HEK293 (cell line): ENCODE measurements at regions not wholly inside any gene's neighbourhood (a gene's known extent, or its start where the extent isn't known, plus 50 kb on each side); places are given as distances from the start of the nearest gene placed in this dataset.

Experiments
- CTCF ChIA-PET: fragments of 350-600 bp; formaldehyde crosslinking; extraction: SDS; loops from one replicate; lab custom pipeline; 2021; ENCODE audit warnings: antibody characterized with exemption; lab: Yijun Ruan, JAX
- POLR2A ChIA-PET: fragments of 300-600 bp; formaldehyde crosslinking; extraction: SDS; loops from one replicate; lab custom pipeline; 2020; ENCODE audit warnings: antibody characterized with exemption, inconsistent platforms; lab: Yijun Ruan, JAX
- H3K27ac ChIP-seq: fragments of 200-500 bp; sonication (Bioruptor generic); 2 replicates; pipeline ENCODE4 v1.5.1; 2014; ENCODE audit warnings: low read depth, low read length, control low read depth, inconsistent platforms; ENCODE audit errors: extremely low read depth
- H3K36me3 ChIP-seq, 2 experiments: fragments of 200-500 bp in 1 of 2; sonication (Bioruptor generic) in 1 of 2; 1 replicate in 1 of 2; 2 replicates in 1 of 2; pipeline ENCODE4 v1.5.1; 2014 to 2017; ENCODE audit warnings: inconsistent platforms in 2 of 2, low read length in 2 of 2; ENCODE audit not compliant: control insufficient read depth in 2 of 2, insufficient read depth in 1 of 2
- H3K4me1 ChIP-seq: fragments of 200-500 bp; sonication (Bioruptor generic); 2 replicates; pipeline ENCODE4 v1.5.1; 2014; ENCODE audit warnings: mild to moderate bottlenecking, low read length, inconsistent platforms; ENCODE audit not compliant: control insufficient read depth, insufficient read depth
- H3K4me3 ChIP-seq: 2 replicates; pipeline ENCODE4 v1.5.1; 2011; ENCODE audit warnings: low read depth, mild to moderate bottlenecking, control low read depth, low read length, moderate library complexity
- H3K9me3 ChIP-seq: fragments of 200-500 bp; sonication (Bioruptor generic); 2 replicates; pipeline ENCODE4 v1.5.1; 2014; ENCODE audit warnings: low read depth, low read length, inconsistent platforms; ENCODE audit not compliant: control insufficient read depth, insufficient read depth
- BCL11B ChIP-seq: fragments of 450-650 bp; formaldehyde crosslinking; IDR thresholded peaks from 2 replicates; pipeline ENCODE4 v1.5.1; 2016; ENCODE audit warnings: low read depth, missing biosample characterization, missing genetic modification characterization
- IKZF3 ChIP-seq: fragments of 450-650 bp; IDR thresholded peaks from 2 replicates; pipeline ENCODE4 v1.5.0; 2018; ENCODE audit warnings: missing biosample characterization, mild to moderate bottlenecking, missing genetic modification characterization, moderate library complexity
- KLF9 ChIP-seq: fragments of 450-650 bp; formaldehyde crosslinking; IDR thresholded peaks from 2 replicates; pipeline ENCODE4 v1.5.1; 2016; ENCODE audit warnings: missing biosample characterization, missing genetic modification characterization, low read depth
- MEIS1 ChIP-seq: sonication (generic); formaldehyde crosslinking; IDR thresholded peaks from 2 replicates; pipeline ENCODE4 v1.8.1; 2022; ENCODE audit warnings: missing genetic modification reagents, mild to moderate bottlenecking, borderline replicate concordance
- OSR2 ChIP-seq: fragments of 450-650 bp; formaldehyde crosslinking; IDR thresholded peaks from 2 replicates; pipeline ENCODE4 v1.5.1; 2016; ENCODE audit warnings: missing biosample characterization, missing genetic modification characterization
- TRIM28 ChIP-seq: IDR thresholded peaks from 2 replicates; pipeline ENCODE4 v1.6.1; 2011; ENCODE audit warnings: low read length, control low read depth, borderline replicate concordance
- ZEB2 ChIP-seq: fragments of 450-650 bp; formaldehyde crosslinking; IDR thresholded peaks from 2 replicates; pipeline ENCODE4 v1.5.1; 2016; ENCODE audit warnings: missing biosample characterization, missing genetic modification characterization
- ZFP37 ChIP-seq: fragments of 450-650 bp; formaldehyde crosslinking; IDR thresholded peaks from 2 replicates; pipeline ENCODE4 v1.5.1; 2016; ENCODE audit warnings: missing biosample characterization, missing genetic modification characterization
- ZFP69B ChIP-seq: fragments of 450-650 bp; formaldehyde crosslinking; IDR thresholded peaks from 2 replicates; pipeline ENCODE4 v1.5.1; 2016; ENCODE audit warnings: missing biosample characterization, missing genetic modification characterization
- ZNF112 ChIP-seq: fragments of 450-650 bp; formaldehyde crosslinking; IDR thresholded peaks from 2 replicates; pipeline ENCODE4 v1.5.0; 2017; ENCODE audit warnings: missing biosample characterization, missing genetic modification characterization
- ZNF140 ChIP-seq: fragments of 450-650 bp; formaldehyde crosslinking; IDR thresholded peaks from 2 replicates; pipeline ENCODE4 v1.5.1; 2016; ENCODE audit warnings: missing biosample characterization, missing genetic modification characterization
- ZNF146 ChIP-seq: fragments of 450-650 bp; formaldehyde crosslinking; IDR thresholded peaks from 2 replicates; pipeline ENCODE4 v1.5.1; 2016; ENCODE audit warnings: missing biosample characterization, missing genetic modification characterization
- ZNF223 ChIP-seq: fragments of 450-650 bp; formaldehyde crosslinking; IDR thresholded peaks from 2 replicates; pipeline ENCODE4 v1.5.1; 2016; ENCODE audit warnings: missing biosample characterization, missing genetic modification characterization
- ZNF292 ChIP-seq: fragments of 450-650 bp; formaldehyde crosslinking; IDR thresholded peaks from 2 replicates; pipeline ENCODE4 v1.5.1; 2016; ENCODE audit warnings: low read depth, missing biosample characterization, missing genetic modification characterization, borderline replicate concordance
- ZNF335 ChIP-seq: fragments of 450-650 bp; formaldehyde crosslinking; conservative IDR thresholded peaks from 2 replicates; pipeline ENCODE4 v1.5.1; 2016; ENCODE audit warnings: missing biosample characterization, missing genetic modification characterization
- ZNF416 ChIP-seq: fragments of 450-650 bp; formaldehyde crosslinking; IDR thresholded peaks from 2 replicates; pipeline ENCODE4 v1.5.1; 2016; ENCODE audit warnings: missing biosample characterization, missing genetic modification characterization
- ZNF473 ChIP-seq: fragments of 450-650 bp; formaldehyde crosslinking; IDR thresholded peaks from 2 replicates; pipeline ENCODE4 v1.5.1; 2017; ENCODE audit warnings: missing biosample characterization, missing genetic modification characterization
- ZNF529 ChIP-seq: fragments of 450-650 bp; formaldehyde crosslinking; IDR thresholded peaks from 2 replicates; pipeline ENCODE4 v1.5.1; 2017; ENCODE audit warnings: missing genetic modification characterization, missing biosample characterization; ENCODE audit not compliant: insufficient replicate concordance
- ZNF544 ChIP-seq: fragments of 450-650 bp; formaldehyde crosslinking; IDR thresholded peaks from 2 replicates; pipeline ENCODE4 v1.5.0; 2017; ENCODE audit warnings: missing biosample characterization, missing genetic modification characterization
- ZNF549 ChIP-seq: fragments of 450-650 bp; IDR thresholded peaks from 2 replicates; pipeline ENCODE4 v1.5.1; 2018; ENCODE audit warnings: missing biosample characterization, missing genetic modification characterization, mild to moderate bottlenecking, inconsistent platforms, moderate library complexity
- ZNF558 ChIP-seq: fragments of 450-650 bp; formaldehyde crosslinking; IDR thresholded peaks from 2 replicates; pipeline ENCODE4 v1.5.1; 2016; ENCODE audit warnings: missing biosample characterization, missing genetic modification characterization
- ZNF626 ChIP-seq: fragments of 450-650 bp; sonication (Bioruptor Pico); formaldehyde crosslinking; IDR thresholded peaks from 2 replicates; pipeline ENCODE4 v1.5.1; 2018; ENCODE audit warnings: missing biosample characterization, missing genetic modification characterization, inconsistent platforms
- ZNF664 ChIP-seq: fragments of 450-650 bp; formaldehyde crosslinking; IDR thresholded peaks from 2 replicates; pipeline ENCODE4 v1.5.1; 2016; ENCODE audit warnings: missing biosample characterization, missing genetic modification characterization
- ZNF677 ChIP-seq: fragments of 450-650 bp; IDR thresholded peaks from 2 replicates; pipeline ENCODE4 v1.5.0; 2018; ENCODE audit warnings: missing biosample characterization, mild to moderate bottlenecking, missing genetic modification characterization, moderate library complexity
- ZNF768 ChIP-seq: fragments of 450-650 bp; formaldehyde crosslinking; IDR thresholded peaks from 2 replicates; pipeline ENCODE4 v1.5.1; 2018; ENCODE audit warnings: missing biosample characterization, mild to moderate bottlenecking, missing genetic modification characterization
- TF ChIP-seq, protein P1 (sequence below): fragments of 450-650 bp; formaldehyde crosslinking; IDR thresholded peaks from 2 replicates; pipeline ENCODE4 v1.5.1; 2016; ENCODE audit warnings: missing biosample characterization, missing genetic modification characterization, low read depth
- TF ChIP-seq, protein P2 (sequence below): fragments of 450-650 bp; formaldehyde crosslinking; IDR thresholded peaks from 2 replicates; pipeline ENCODE4 v1.5.1; 2016; ENCODE audit warnings: missing biosample characterization, missing genetic modification characterization

DNA sequence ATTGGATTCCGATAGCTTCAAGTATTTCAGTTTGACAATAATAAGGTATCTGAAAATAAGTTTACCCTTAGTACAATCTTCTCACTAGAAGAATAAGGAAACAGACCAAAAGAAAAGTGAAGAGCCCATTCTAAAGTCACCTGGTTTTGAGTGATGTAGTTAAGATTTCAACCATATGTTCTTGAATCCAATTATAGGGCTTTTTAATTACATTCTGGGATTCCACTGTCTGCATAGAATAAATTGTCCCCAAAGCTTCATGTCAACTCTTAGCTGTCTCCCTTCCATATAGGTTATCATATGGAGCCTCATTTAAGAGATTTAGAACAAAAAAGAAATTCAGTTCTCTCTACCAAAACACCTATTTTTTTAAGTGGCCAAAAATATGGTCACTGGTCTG, 1158.8 kb downstream of the IGSF11 start:
- POLR2A ChIA-PET: no interaction called here
- CTCF ChIA-PET: no interaction called here
- TF ChIP-seq ZNF112 (tag by site-specific recombination): no peak
- no peak for TF ChIP-seq OSR2 (tag by site-specific recombination)
- TF ChIP-seq ZNF549 (tag by site-specific recombination): no peak
- TF ChIP-seq, protein P1, sequence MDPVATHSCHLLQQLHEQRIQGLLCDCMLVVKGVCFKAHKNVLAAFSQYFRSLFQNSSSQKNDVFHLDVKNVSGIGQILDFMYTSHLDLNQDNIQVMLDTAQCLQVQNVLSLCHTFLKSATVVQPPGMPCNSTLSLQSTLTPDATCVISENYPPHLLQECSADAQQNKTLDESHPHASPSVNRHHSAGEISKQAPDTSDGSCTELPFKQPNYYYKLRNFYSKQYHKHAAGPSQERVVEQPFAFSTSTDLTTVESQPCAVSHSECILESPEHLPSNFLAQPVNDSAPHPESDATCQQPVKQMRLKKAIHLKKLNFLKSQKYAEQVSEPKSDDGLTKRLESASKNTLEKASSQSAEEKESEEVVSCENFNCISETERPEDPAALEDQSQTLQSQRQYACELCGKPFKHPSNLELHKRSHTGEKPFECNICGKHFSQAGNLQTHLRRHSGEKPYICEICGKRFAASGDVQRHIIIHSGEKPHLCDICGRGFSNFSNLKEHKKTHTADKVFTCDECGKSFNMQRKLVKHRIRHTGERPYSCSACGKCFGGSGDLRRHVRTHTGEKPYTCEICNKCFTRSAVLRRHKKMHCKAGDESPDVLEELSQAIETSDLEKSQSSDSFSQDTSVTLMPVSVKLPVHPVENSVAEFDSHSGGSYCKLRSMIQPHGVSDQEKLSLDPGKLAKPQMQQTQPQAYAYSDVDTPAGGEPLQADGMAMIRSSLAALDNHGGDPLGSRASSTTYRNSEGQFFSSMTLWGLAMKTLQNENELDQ: no peak
- no peak for TF ChIP-seq IKZF3 (tag by site-specific recombination)
- no peak for TF ChIP-seq ZNF677 (tag by site-specific recombination)
- TF ChIP-seq KLF9 (tag by site-specific recombination): no peak
- no peak for TF ChIP-seq ZNF140 (tag by site-specific recombination)
- no peak for TF ChIP-seq BCL11B
- TF ChIP-seq, all 188 proteins: peak for 0
- peaks cover 18% of the 10 kb centered on the region for H3K4me1 ChIP-seq
- no peaks in the 10 kb centered on the region for H3K9me3 ChIP-seq
- no peak overlapping the region for H3K4me3 ChIP-seq
- H3K27ac ChIP-seq: no peak overlapping the region
- no peaks in the 10 kb centered on the region for H3K36me3 ChIP-seq

DNA sequence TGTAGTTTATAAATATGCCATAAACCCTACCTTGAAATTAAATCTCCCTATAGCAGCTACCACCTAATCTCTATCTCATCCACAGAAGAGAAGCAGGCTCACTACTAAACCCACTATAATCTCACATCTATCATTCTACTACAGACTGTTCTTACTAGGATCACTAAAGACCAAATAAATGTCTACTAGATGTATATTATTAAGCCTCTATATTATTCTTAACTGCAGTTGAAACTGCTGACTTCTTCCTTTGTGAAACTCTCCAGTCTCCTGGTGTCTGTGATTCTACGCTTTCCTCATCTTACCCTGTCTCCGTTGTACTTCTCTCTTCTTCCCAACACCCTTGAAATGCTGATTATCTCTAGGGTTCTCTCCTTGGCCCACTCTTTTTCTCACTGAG, 1154.0 kb downstream of the IGSF11 start:
- Histone ChIP-seq H3K27ac (no peak overlapping the region), H3K36me3 (no peaks in the 10 kb centered on the region), H3K4me1 (peaks cover 5% of the 10 kb centered on the region; the same call in 1 of the 2 replicates), H3K9me3 (no peaks in the 10 kb centered on the region), H3K4me3 (no peak overlapping the region)
- TF ChIP-seq MEIS1 (no peak), ZNF626 (tag by site-specific recombination) (no peak), ZNF292 (tag by site-specific recombination) (no peak), ZNF544 (tag by site-specific recombination) (no peak), ZNF223 (no peak), BCL11B (no peak), ZNF529 (tag by site-specific recombination) (no peak), ZFP69B (tag by site-specific recombination) (no peak), ZNF558 (no peak)
- ChIA-PET POLR2A (no interaction called here), CTCF (no interaction called here)

DNA sequence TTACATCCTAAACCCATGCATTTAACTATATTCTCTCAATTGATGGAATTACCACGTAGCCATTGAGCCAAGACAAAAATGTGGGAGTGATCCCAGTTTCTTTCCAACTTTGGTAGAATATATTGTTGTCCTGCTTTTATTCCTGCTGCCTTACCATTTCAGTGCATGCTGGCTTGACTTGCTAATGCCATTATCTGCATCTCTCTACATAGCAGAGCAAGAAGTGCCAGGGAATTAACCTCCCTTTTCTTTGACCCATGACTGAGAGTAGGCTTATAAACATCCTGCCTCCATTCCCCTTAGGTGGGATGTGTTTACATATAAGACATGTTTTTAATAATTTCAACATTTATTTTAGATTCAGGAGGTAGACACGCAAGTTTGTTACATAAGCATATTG, 1153.4 kb downstream of the IGSF11 start:
- POLR2A ChIA-PET: no interaction called here
- TF ChIP-seq ZNF664 (tag by site-specific recombination) (no peak), ZNF335 (no peak), TRIM28 (no peak), ZNF146 (tag by site-specific recombination) (no peak), ZNF768 (tag by site-specific recombination) (no peak), ZFP37 (tag by site-specific recombination) (no peak), ZEB2 (no peak), ZNF473 (tag by site-specific recombination) (no peak), ZNF416 (tag by site-specific recombination) (no peak)
- TF ChIP-seq, protein P2, sequence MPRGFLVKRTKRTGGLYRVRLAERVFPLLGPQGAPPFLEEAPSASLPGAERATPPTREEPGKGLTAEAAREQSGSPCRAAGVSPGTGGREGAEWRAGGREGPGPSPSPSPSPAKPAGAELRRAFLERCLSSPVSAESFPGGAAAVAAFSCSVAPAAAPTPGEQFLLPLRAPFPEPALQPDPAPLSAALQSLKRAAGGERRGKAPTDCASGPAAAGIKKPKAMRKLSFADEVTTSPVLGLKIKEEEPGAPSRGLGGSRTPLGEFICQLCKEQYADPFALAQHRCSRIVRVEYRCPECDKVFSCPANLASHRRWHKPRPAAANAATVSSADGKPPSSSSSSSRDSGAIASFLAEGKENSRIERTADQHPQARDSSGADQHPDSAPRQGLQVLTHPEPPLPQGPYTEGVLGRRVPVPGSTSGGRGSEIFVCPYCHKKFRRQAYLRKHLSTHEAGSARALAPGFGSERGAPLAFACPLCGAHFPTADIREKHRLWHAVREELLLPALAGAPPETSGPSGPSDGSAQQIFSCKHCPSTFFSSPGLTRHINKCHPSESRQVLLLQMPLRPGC (tag by site-specific recombination): no peak
- Histone ChIP-seq H3K36me3 (no peaks in the 10 kb centered on the region), H3K4me1 (0 out of 2 replicates have a peak, but pooled peaks cover 5% of the 10 kb centered on the region), H3K9me3 (no peaks in the 10 kb centered on the region), H3K27ac (no peak overlapping the region), H3K4me3 (no peak overlapping the region)
- CTCF ChIA-PET: no interaction called here
